ENCODE measurements at regions not wholly inside any gene's neighbourhood (a gene's known extent, or its start where the extent isn't known, plus 50 kb on each side); places are given as distances from the start of the nearest gene placed in this dataset.
A peak's percentile ranks its signal among the peaks of the same experiment; 100 is the strongest.
"Not testable (repeated sequence)": the region's sequence is repeated elsewhere in the genome, so short reads cannot be mapped to it uniquely, and the experiment has no call there.

GRCh38 chr6:85961125-85961524 is 318.4 kb upstream of the SYNCRIP start:
- DNase-seq (ENCODE audit: low spot score in 2 of 2) = no peak

GRCh38 chr6:85948481-85948880 is 305.8 kb upstream of the SYNCRIP start:
- DNase-seq (ENCODE audit: low spot score in 2 of 2) (no peak), ATAC-seq (no peak)
- Mint-ChIP-seq H3K36me3 (peaks cover 0 to 6% of the 10 kb centered on the region in 2 donors), H3K27ac (no peak overlapping the region), H3K9me3 (peaks cover 3 to 12% of the 10 kb centered on the region in 2 donors)

More at GRCh38 chr6:85961125-85961524, 318.4 kb upstream of the SYNCRIP start:
- H3K36me3 Mint-ChIP-seq = no peaks in the 10 kb centered on the region
- no peak for ATAC-seq
- no peak overlapping the region for H3K27ac Mint-ChIP-seq
- peaks cover under 1 to 6% of the 10 kb centered on the region in 2 donors for H3K9me3 Mint-ChIP-seq

GRCh38 chr6:85945459-85946185 is 302.9 kb upstream of the SYNCRIP start:
- Mint-ChIP-seq H3K36me3 (peaks cover 0 to 3% of the 10 kb centered on the region in 2 donors), H3K9me3 (peaks cover 3 to 10% of the 10 kb centered on the region in 2 donors), H3K27ac (no peak overlapping the region)
- no peak for ATAC-seq
- DNase-seq (ENCODE audit: low spot score in 2 of 2) = no peak

GRCh38 chr6:85944776-85945175 is 302.1 kb upstream of the SYNCRIP start:
- DNase-seq (ENCODE audit: low spot score in 2 of 2) (no peak), ATAC-seq (no peak)
- Mint-ChIP-seq H3K27ac (no peak overlapping the region), H3K36me3 (no peaks in the 10 kb centered on the region), H3K9me3 (peaks cover 3 to 4% of the 10 kb centered on the region in 2 donors)

GRCh38 chr6:85942844-85943243 is 300.2 kb upstream of the SYNCRIP start:
- ATAC-seq (no peak), DNase-seq (ENCODE audit: low spot score in 2 of 2) (no peak)
- Mint-ChIP-seq H3K9me3 (peaks cover 3 to 4% of the 10 kb centered on the region in 2 donors), H3K36me3 (no peaks in the 10 kb centered on the region), H3K27ac (no peak overlapping the region)

GRCh38 chr6:85936916-85937315 is 294.2 kb upstream of the SYNCRIP start:
- no peak for DNase-seq (ENCODE audit: low spot score in 2 of 2)
- ATAC-seq = no peak
- no peak overlapping the region for H3K27ac Mint-ChIP-seq
- peaks cover 5 to 11% of the 10 kb centered on the region in 2 donors for H3K9me3 Mint-ChIP-seq
- no peaks in the 10 kb centered on the region for H3K36me3 Mint-ChIP-seq

GRCh38 chr6:85923013-85923430 is 280.3 kb upstream of the SYNCRIP start:
- no peak overlapping the region for H3K27ac Mint-ChIP-seq
- no peaks in the 10 kb centered on the region for H3K36me3 Mint-ChIP-seq
- no peaks in the 10 kb centered on the region for H3K9me3 Mint-ChIP-seq
- peak; percentile 22 to 63 for ATAC-seq
- DNase-seq (ENCODE audit: low spot score in 2 of 2) = peak in 1 of 2 donors; percentile 23

GRCh38 chr6:85920782-85921181 is 278.1 kb upstream of the SYNCRIP start:
- no peak overlapping the region for H3K27ac Mint-ChIP-seq
- DNase-seq (ENCODE audit: low spot score in 2 of 2) (no peak), ATAC-seq (no peak)
- H3K36me3 Mint-ChIP-seq = no peaks in the 10 kb centered on the region
- no peaks in the 10 kb centered on the region for H3K9me3 Mint-ChIP-seq

- DNase-seq (ENCODE audit: low spot score in 2 of 2) (no peak), ATAC-seq (no peak)
- H3K36me3 Mint-ChIP-seq = no peaks in the 10 kb centered on the region
- H3K27ac Mint-ChIP-seq = no peak overlapping the region
- H3K9me3 Mint-ChIP-seq = no peaks in the 10 kb centered on the region
These were observed 274.8 kb upstream of the SYNCRIP start for GRCh38 chr6:85917522-85917921.

GRCh38 chr6:85913001-85913400 is 270.3 kb upstream of the SYNCRIP start:
- Mint-ChIP-seq H3K27ac (no peak overlapping the region), H3K36me3 (peaks cover 0 to 3% of the 10 kb centered on the region in 2 donors), H3K9me3 (peaks cover 0 to 2% of the 10 kb centered on the region in 2 donors)
- DNase-seq (ENCODE audit: low spot score in 2 of 2) (no peak), ATAC-seq (no peak)

GRCh38 chr6:85912582-85912981 is 269.9 kb upstream of the SYNCRIP start:
- no peak overlapping the region for H3K27ac Mint-ChIP-seq
- H3K9me3 Mint-ChIP-seq = peaks cover 0 to 6% of the 10 kb centered on the region in 2 donors
- no peak for ATAC-seq
- DNase-seq (ENCODE audit: low spot score in 2 of 2) = no peak
- H3K36me3 Mint-ChIP-seq = peaks cover 0 to 7% of the 10 kb centered on the region in 2 donors

- Mint-ChIP-seq H3K9me3 (peaks cover 1 to 10% of the 10 kb centered on the region in 2 donors), H3K27ac (no peak overlapping the region), H3K36me3 (peaks cover 0 to 8% of the 10 kb centered on the region in 2 donors)
- ATAC-seq = no peak
- no peak for DNase-seq (ENCODE audit: low spot score in 2 of 2)
These were observed 268.4 kb upstream of the SYNCRIP start for GRCh38 chr6:85911067-85911466.

GRCh38 chr6:85908120-85908519 is 265.4 kb upstream of the SYNCRIP start:
- not testable (repeated sequence) for DNase-seq (ENCODE audit: low spot score in 2 of 2); H3K36me3 Mint-ChIP-seq; H3K27ac Mint-ChIP-seq; ATAC-seq
- H3K9me3 Mint-ChIP-seq = peaks cover 5 to 13% of the 10 kb centered on the region in 2 donors

GRCh38 chr6:85892346-85892745 is 249.7 kb upstream of the SYNCRIP start:
- no peak overlapping the region for H3K27ac Mint-ChIP-seq
- H3K9me3 Mint-ChIP-seq = peaks cover 8 to 17% of the 10 kb centered on the region in 2 donors
- peaks cover 0 to 9% of the 10 kb centered on the region in 2 donors for H3K36me3 Mint-ChIP-seq
- DNase-seq (ENCODE audit: low spot score in 2 of 2) = no peak
- ATAC-seq = no peak

GRCh38 chr6:85887461-85887860 is 244.8 kb upstream of the SYNCRIP start:
- Mint-ChIP-seq H3K9me3 (peaks cover 8 to 14% of the 10 kb centered on the region in 2 donors), H3K27ac (no peak overlapping the region), H3K36me3 (peaks cover 0 to 9% of the 10 kb centered on the region in 2 donors)
- ATAC-seq = no peak
- DNase-seq (ENCODE audit: low spot score in 2 of 2) = no peak

- no peaks in the 10 kb centered on the region for H3K36me3 Mint-ChIP-seq
- no peak for ATAC-seq
- no peak for DNase-seq (ENCODE audit: low spot score in 2 of 2)
- no peak overlapping the region for H3K27ac Mint-ChIP-seq
- H3K9me3 Mint-ChIP-seq = no peaks in the 10 kb centered on the region
These were observed 226.0 kb upstream of the SYNCRIP start for GRCh38 chr6:85868685-85869084.

GRCh38 chr6:85867595-85867994 is 224.9 kb upstream of the SYNCRIP start:
- no peak overlapping the region for H3K27ac Mint-ChIP-seq
- no peaks in the 10 kb centered on the region for H3K9me3 Mint-ChIP-seq
- H3K36me3 Mint-ChIP-seq = no peaks in the 10 kb centered on the region
- no peak for ATAC-seq
- DNase-seq (ENCODE audit: low spot score in 2 of 2) = no peak

- H3K27ac Mint-ChIP-seq = no peak overlapping the region
These were observed 224.2 kb upstream of the SYNCRIP start for GRCh38 chr6:85866758-85867401.

More at GRCh38 chr6:85866758-85867401, 224.2 kb upstream of the SYNCRIP start:
- no peak for ATAC-seq
- DNase-seq (ENCODE audit: low spot score in 2 of 2) = no peak
- H3K36me3 Mint-ChIP-seq = no peaks in the 10 kb centered on the region
- H3K9me3 Mint-ChIP-seq = peaks cover 0 to 4% of the 10 kb centered on the region in 2 donors

All from activated naive CD4-positive, alpha-beta T cell treated with anti-CD3 and anti-CD28 coated beads, Interleukin-2, amount 50 U/mL, for 72 hours (primary cell).